Breast epithelium (tissue), 3 donors: ENCODE measurements at regions not wholly inside any gene's neighbourhood (a gene's known extent, or its start where the extent isn't known, plus 50 kb on each side); places are given as distances from the start of the nearest gene placed in this dataset.

Experiments
- CTCF ChIP-seq, 3 donors: fragments of 450-650 bp; IDR thresholded peaks; one replicate each; pipeline ENCODE4 v1.5.1; 2016 to 2017; ENCODE audit warnings: antibody characterized with exemption in 3 of 3, mild to moderate bottlenecking in 3 of 3, moderate library complexity in 3 of 3
- POLR2A ChIP-seq: fragments of 450-650 bp; IDR thresholded peaks from one replicate; pipeline ENCODE4 v1.6.1; 2016; ENCODE audit warnings: antibody characterized with exemption, mild to moderate bottlenecking, moderate library complexity

GRCh38 chr6:28767133-28767532 lies 156.7 kb downstream of the TRIM27 start:
- TF ChIP-seq CTCF (IDR thresholded peaks at IDR 0.05) (no peak), POLR2A (no peak)
